H1 (cell line): ENCODE measurements at regions not wholly inside any gene's neighbourhood (a gene's known extent, or its start where the extent isn't known, plus 50 kb on each side); places are given as distances from the start of the nearest gene placed in this dataset.

Experiments used
- BCL11A ChIP-seq, 2 experiments: IDR thresholded peaks; one replicate each; pipeline ENCODE4 v1.6.1; 2011; ENCODE audit warnings: low read depth in 2 of 2, low read length in 2 of 2, mild to moderate bottlenecking in 2 of 2
- BRCA1 ChIP-seq: IDR thresholded peaks from 2 replicates; pipeline ENCODE4 v1.6.1; 2012; ENCODE audit warnings: low read depth, low read length, improper control_type of control experiment
- JUN ChIP-seq: IDR thresholded peaks from 2 replicates; pipeline ENCODE4 v1.6.1; 2011; ENCODE audit warnings: low read depth, mild to moderate bottlenecking, improper control_type of control experiment, low read length
- TAF7 ChIP-seq: optimal IDR thresholded peaks from 2 replicates; pipeline ENCODE3; 2011; ENCODE audit warnings: low read depth, mild to moderate bottlenecking, inconsistent platforms, low read length, moderate library complexity, borderline replicate concordance
- TCF12 ChIP-seq: IDR thresholded peaks from 2 replicates; pipeline ENCODE4 v1.6.1; 2011; ENCODE audit warnings: low read depth, mild to moderate bottlenecking, low read length

DNA sequence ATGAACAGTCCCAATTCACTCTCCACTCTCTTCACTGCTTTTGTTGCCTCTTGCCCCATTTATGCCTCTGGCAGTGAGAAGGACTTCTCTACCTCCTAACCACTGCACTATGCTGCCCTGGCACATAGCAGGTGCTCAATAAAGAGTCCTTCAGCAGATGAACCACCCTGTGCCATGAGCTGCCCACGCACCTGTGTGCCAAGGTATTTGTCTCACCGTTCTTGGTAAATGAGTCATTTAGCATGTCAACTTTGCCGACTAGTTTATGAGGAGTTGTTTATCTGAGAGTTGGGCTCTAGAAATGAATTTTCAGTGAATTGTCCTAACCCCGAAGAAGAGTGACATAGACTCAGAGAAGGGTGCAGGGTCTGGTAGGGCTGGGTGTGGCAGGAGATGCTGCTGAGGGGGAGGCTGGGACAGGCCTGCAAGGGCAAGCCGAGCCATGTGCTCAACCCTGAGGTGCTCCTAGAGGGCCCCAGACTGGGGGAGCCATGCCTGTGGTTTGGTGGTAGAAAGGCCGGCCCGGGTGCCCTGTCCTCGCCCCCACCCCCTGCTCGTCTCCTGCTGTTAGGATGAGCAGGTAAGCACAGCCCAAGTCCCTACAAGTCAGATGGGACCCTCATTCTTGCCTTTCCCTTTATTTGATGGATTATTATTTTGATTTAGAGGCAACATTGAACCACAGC, 654.5 kb downstream of the MATN1 start (continued):
- TF ChIP-seq TCF12 (no peak), BRCA1 (no peak), JUN (no peak), TAF7 (no peak), BCL11A (IDR thresholded peaks at IDR 0.05; ENCODE audit: low read depth in 2 of 2, low read length in 2 of 2) (no peak)
